GM19025 (cell line): ENCODE measurements at regions not wholly inside any gene's neighbourhood (a gene's known extent, or its start where the extent isn't known, plus 50 kb on each side); places are given as distances from the start of the nearest gene placed in this dataset.

Experiments used
- ATAC-seq: cut with Tn5 transposase; IDR thresholded peaks from one replicate; pipeline ENCODE4 v1.9.1; 2021; ENCODE audit warnings: mild to moderate bottlenecking, low read depth, moderate library complexity; ENCODE audit not compliant: unreplicated experiment

DNA sequence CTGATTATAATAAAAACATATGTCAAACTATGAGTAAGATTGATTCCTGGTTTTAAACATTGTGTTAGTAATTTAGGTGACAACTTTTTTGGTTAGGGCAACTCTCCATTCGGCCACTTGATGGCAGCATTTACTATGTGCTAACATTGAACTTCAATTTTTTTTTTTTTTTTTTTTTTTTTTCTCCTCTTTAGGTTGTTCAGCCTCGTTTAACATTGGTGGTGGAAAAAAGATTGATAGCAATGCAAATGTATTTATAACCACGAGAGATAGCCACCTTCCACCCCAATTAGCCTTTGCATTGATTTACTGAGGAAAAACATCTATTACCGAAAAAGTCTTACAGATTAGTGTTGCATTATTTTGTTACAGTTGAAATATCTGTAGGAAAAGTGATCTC lies 159.1 kb downstream of the CSNK1G3 start:
- no peak for ATAC-seq
